Activated CD4-positive, alpha-beta T cell treated with anti-CD3 and anti-CD28 coated beads, Interleukin-2, amount 10 ng/mL, durations not matched to agents 7 days and 5 days (primary cell): ENCODE measurements at regions not wholly inside any gene's neighbourhood (a gene's known extent, or its start where the extent isn't known, plus 50 kb on each side); places are given as distances from the start of the nearest gene placed in this dataset.

Experiments used
- CTCF ChIA-PET: fragments of 350-600 bp; sonication (Branson Sonifier 250); formaldehyde crosslinking; loops from one replicate; lab custom pipeline; 2021; ENCODE audit warnings: antibody characterized with exemption; lab: Charles Lee
- POLR2A ChIA-PET: fragments of 350-600 bp; sonication (Branson Sonifier 250); formaldehyde crosslinking; loops from one replicate; lab custom pipeline; 2021; ENCODE audit warnings: antibody characterized with exemption; lab: Charles Lee
- DNase-seq: peaks from one replicate; pipeline ENCODE4 v3.0.0-alpha.2; 2020
- H3K27ac Mint-ChIP-seq: one replicate; pipeline ENCODE4 v1.8.0; 2021; ENCODE audit warnings: mild to moderate bottlenecking, moderate library complexity, mixed read lengths
- H3K27me3 Mint-ChIP-seq: one replicate; pipeline ENCODE4 v1.8.0; 2021; ENCODE audit warnings: mixed read lengths
- H3K36me3 Mint-ChIP-seq: one replicate; pipeline ENCODE4 v1.8.0; 2021; ENCODE audit warnings: low read depth, mixed read lengths
- H3K4me1 Mint-ChIP-seq: one replicate; pipeline ENCODE4 v1.8.0; 2021; ENCODE audit warnings: mixed read lengths
- H3K4me3 Mint-ChIP-seq: one replicate; pipeline ENCODE4 v1.8.0; 2021; ENCODE audit warnings: mild to moderate bottlenecking, moderate library complexity, mixed read lengths
- H3K9me3 Mint-ChIP-seq: one replicate; pipeline ENCODE4 v1.8.0; 2021; ENCODE audit warnings: mixed read lengths

DNA sequence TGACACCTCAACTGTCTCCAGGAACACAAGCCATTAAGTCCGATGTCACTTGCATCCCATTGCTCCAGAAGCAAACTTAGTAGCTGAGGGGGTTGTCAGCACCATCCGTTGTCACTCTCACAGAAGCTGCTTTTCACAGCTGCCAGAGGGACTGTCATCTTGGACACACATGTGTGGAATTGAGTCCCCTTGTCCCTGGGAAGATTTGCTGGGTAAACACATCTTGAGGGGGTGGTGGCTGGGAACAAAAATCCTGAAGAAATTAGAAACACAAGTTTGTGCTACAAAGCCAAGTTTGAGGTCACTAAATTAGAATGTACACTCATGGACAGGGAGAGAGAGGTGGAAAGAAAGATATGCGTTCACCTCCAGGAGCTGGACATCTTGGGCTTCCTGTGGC is 55.2 kb upstream of the ADRA1B start:
- ChIA-PET CTCF (interaction anchor here (1.1 kb wide), 1 partner anchor 10 kb away, joined by 3 read pairs; no protein-coding TSS in a partner anchor), POLR2A (no interaction called here)
- DNase-seq, result no peak

DNA sequence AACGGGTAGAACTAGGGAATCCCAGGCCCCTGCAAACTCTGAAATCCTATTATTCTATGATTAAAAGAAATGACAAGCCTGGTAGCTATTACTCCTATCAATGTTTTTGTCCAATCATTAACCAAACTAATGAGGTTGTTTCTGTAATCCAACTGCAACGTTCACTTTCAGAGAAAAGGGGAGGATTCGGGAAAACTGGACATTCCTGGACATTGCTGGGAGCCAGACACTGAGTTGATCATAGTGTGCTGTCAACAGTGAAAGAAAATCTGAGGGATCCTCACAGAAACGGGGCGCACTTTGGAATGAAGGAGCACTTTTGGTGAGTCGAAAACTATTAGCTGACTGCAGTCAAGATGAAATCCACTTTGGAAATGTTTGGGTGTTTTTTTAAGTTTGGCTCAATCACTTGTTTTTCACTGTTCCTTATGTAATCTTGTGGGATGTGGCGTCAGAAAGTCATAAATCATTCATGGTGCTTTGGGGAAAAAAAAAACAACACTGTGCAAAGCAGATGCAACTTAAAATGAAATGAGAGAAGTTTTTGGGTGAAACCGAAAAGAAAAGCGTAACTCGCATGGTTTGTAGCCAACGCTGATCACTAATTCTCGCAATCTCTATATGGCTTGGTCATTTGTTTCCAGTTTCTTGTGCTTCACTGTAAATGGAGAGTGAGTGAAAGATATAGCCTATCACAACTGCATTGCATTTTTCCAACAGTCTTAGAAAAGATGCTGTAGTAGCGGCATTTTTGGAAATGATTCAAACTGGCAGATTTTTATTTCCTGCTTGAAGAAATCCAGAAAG is 51.2 kb upstream of the ADRA1B start:
- Mint-ChIP-seq H3K27me3 (peaks cover 38% of the 10 kb centered on the region), H3K4me3 (no peak overlapping the region), H3K4me1 (peaks cover 5% of the 10 kb centered on the region), H3K9me3 (no peaks in the 10 kb centered on the region), H3K36me3 (no peaks in the 10 kb centered on the region), H3K27ac (no peak overlapping the region)
- CTCF ChIA-PET, result no interaction called here
- POLR2A ChIA-PET, result no interaction called here
- no peak for DNase-seq

More for the DNA sequence above, 55.2 kb upstream of the ADRA1B start:
- Mint-ChIP-seq H3K27me3 (peaks cover 23% of the 10 kb centered on the region), H3K36me3 (no peaks in the 10 kb centered on the region), H3K4me1 (peaks cover 5% of the 10 kb centered on the region), H3K27ac (no peak overlapping the region), H3K9me3 (no peaks in the 10 kb centered on the region), H3K4me3 (no peak overlapping the region)

GRCh38 chr5:159866093-159866492 is 50.2 kb upstream of the ADRA1B start:
- POLR2A ChIA-PET, result no interaction called here
- no peaks in the 10 kb centered on the region for H3K36me3 Mint-ChIP-seq
- H3K9me3 Mint-ChIP-seq, result no peaks in the 10 kb centered on the region
- peaks cover 5% of the 10 kb centered on the region for H3K4me1 Mint-ChIP-seq
- no peak overlapping the region for H3K27ac Mint-ChIP-seq
- CTCF ChIA-PET, result interaction anchor here (0.7 kb wide), 1 partner anchor 504 kb away, joined by 3 read pairs; no protein-coding TSS in a partner anchor
- H3K27me3 Mint-ChIP-seq, result peaks cover 41% of the 10 kb centered on the region
- DNase-seq, result no peak
- no peak overlapping the region for H3K4me3 Mint-ChIP-seq
